GM21526 (cell line): ENCODE measurements at regions not wholly inside any gene's neighbourhood (a gene's known extent, or its start where the extent isn't known, plus 50 kb on each side); places are given as distances from the start of the nearest gene placed in this dataset.

Experiments
- ATAC-seq: cut with Tn5 transposase; IDR thresholded peaks from one replicate; pipeline ENCODE4 v1.9.1; 2021; ENCODE audit warnings: moderate library complexity; ENCODE audit not compliant: unreplicated experiment, low FRiP score

- ATAC-seq = no peak
Observed at GRCh38 chr7:156459582-156459981, 181.0 kb upstream of the RNF32 start.

- ATAC-seq = no peak
Observed at GRCh38 chr7:156459067-156459466, 181.5 kb upstream of the RNF32 start.

- no peak for ATAC-seq
Observed at GRCh38 chr7:156458011-156458410, 182.6 kb upstream of the RNF32 start.

- no peak for ATAC-seq
Observed at GRCh38 chr7:156456503-156457115, 184.0 kb upstream of the RNF32 start.

- ATAC-seq = no peak
Observed at GRCh38 chr7:156456032-156456431, 184.5 kb upstream of the RNF32 start.

- no peak for ATAC-seq
Observed at GRCh38 chr7:156450473-156450872, 190.1 kb upstream of the RNF32 start.

- ATAC-seq = no peak
Observed at GRCh38 chr7:156448918-156449317, 191.7 kb upstream of the RNF32 start.

- ATAC-seq = no peak
Observed at GRCh38 chr7:156446990-156447389, 193.6 kb upstream of the RNF32 start.

GRCh38 chr7:156445997-156446761 is 194.4 kb upstream of the RNF32 start:
- ATAC-seq = no peak

GRCh38 chr7:156442516-156442915 is 198.1 kb upstream of the RNF32 start:
- no peak for ATAC-seq

GRCh38 chr7:156440456-156440855 is 200.1 kb upstream of the RNF32 start:
- no peak for ATAC-seq

- no peak for ATAC-seq
Observed at GRCh38 chr7:156438011-156438410, 202.6 kb upstream of the RNF32 start.

- ATAC-seq = no peak
Observed at GRCh38 chr7:156437021-156437614, 203.5 kb upstream of the RNF32 start.

- no peak for ATAC-seq
Observed at GRCh38 chr7:156435486-156436231, 204.9 kb upstream of the RNF32 start.

- no peak for ATAC-seq
Observed at GRCh38 chr7:156434706-156435105, 205.9 kb upstream of the RNF32 start.

- no peak for ATAC-seq
Observed at GRCh38 chr7:156432018-156432417, 208.6 kb upstream of the RNF32 start.

GRCh38 chr7:156430109-156430508 is 210.5 kb upstream of the RNF32 start:
- no peak for ATAC-seq

GRCh38 chr7:156429514-156429913 is 211.1 kb upstream of the RNF32 start:
- no peak for ATAC-seq

- no peak for ATAC-seq
Observed at GRCh38 chr7:156423876-156424275, 216.7 kb upstream of the RNF32 start.

GRCh38 chr7:156420496-156420895 is 220.1 kb upstream of the RNF32 start:
- no peak for ATAC-seq

- no peak for ATAC-seq
Observed at GRCh38 chr7:156419782-156420181, 220.8 kb upstream of the RNF32 start.
